Globus pallidus (tissue), 1 donor: ENCODE measurements at regions not wholly inside any gene's neighbourhood (a gene's known extent, or its start where the extent isn't known, plus 50 kb on each side); places are given as distances from the start of the nearest gene placed in this dataset.

Experiments
- DNase-seq: peaks from one replicate; pipeline ENCODE4 v3.0.0-alpha.2; 2015; ENCODE audit warnings: low spot score

DNA sequence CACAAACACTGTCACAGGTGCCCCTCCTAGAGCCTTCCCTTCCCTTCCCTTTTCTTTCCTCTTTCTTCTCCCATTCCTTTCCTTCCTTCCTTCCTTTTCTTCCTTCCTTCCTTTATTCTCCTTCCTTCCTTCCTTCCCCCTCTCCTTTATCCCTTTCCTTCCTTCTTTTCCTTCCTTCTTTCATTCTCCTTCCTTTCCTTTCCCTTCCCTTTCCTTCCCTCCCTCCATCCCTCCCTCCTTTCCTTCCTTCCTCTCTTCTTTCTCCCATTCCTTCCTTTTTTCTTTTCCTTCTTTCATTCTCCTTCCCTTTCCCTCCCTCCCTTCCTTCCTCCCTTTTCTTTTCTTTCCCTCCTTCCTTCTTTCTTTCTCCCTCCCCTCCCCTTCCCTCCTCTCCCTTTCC, 170.0 kb downstream of the ENGASE start:
- no peak for DNase-seq

DNA sequence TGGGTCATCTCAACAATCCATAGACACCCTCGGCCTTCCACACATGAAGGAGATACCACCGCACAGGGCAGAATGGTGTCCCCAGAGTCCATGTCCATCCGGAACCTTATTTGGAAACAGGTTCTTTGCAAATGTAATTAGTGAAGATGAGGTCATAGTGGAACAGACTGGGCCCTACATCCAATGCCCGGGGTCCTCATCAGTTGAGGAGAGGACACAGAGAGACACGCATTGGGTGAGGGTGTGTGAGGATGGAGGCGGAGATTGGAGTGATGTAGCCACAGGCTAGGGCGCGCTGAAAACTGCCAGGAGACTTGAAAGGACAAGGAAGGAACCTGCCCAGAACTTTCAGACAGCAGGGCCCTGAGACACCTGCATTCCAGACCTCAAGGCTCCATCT, 169.4 kb downstream of the ENGASE start:
- DNase-seq, result no peak

DNA sequence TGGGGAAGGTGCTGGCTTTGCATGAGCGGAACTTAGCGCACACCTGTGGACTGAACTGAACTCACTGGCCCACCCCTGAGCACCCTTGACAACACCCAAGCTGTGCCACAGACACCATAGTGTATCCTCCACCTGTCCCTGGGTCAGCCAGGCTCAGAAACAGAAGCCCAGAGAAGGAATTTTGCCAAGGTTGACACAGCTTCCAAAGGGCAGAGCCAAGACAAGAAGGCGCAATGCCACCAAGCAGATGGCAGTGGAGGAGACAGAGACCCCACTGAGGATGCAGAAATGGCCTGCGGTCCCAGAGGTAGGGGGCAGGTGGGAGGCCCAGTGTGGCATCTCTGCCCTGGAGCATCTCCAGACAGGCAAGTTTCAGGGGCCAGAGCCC, 169.0 kb downstream of the ENGASE start:
- DNase-seq, result no peak

DNA sequence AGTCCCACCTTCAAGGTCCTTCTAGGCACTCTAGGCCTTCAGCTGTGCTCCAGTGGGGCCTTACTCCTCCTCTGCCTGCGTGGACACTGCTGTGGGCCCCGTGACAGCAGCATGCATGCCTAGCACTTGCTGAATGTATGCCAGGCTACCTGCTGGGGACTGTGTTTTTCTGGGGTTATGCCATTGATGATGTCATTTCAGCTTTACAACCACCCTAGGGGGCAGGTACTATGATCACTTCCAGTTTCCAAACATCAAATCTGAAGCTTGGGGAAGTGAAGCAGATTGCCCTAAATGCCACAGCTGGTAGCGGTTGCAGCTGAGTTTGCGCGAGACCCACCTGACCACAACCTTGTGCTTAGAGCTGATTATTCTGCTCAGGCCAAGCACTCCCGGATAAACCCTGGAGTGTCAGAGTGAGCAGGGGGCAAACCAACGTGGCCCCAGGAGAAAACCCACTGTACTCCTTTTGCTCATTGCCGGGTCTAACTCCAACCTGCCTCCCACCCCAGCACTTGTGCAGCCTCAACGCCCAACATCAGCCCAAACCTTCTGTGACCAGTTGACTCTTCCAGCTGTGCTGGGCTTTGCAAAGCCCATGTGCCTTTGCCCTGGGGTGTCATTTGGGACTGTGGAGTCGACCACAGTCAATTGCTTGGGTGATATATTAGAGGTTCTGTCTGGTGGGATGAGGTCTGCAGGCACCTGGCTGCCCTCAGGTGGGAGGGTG, 168.4 kb downstream of the ENGASE start:
- DNase-seq, result no peak

DNA sequence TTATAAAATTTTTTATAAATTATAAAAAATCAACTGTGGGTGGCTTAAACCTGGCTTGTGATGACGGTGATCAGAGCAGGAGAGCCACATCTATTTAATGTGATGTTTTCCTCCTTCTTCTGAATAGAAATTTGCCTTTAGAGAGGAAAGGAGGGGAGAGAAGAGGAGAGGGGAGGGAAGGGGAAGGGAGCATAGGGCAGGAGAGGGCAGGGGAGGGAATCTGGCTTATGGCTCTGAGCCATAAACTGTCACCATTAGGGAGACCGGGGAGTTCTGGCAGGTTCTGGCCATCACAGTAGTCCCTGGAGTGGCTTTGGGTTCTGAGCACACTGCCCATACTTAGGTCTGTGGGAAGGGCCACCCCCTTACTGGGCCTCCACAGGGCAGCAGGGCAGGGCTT, 167.8 kb downstream of the ENGASE start:
- DNase-seq, result no peak

DNA sequence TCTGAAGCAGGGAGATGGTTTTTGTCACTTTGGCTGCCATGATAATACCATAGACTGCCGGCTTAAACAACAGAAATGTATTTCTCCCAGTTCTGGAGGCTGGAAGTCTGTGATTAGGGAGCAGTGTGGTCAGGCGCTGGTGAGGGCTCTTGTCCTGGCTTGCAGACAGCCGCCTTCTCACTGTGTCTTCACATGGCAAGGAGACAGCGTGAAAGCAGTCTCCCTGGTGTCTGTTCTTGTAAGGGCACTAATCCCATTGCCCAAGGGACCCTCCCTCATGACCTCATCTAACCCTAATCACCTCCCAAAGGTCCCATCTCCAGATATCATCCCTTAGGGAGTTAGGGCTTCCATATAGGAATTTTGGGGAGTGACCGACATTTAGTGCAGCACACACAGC, 167.0 kb downstream of the ENGASE start:
- DNase-seq, result no peak

DNA sequence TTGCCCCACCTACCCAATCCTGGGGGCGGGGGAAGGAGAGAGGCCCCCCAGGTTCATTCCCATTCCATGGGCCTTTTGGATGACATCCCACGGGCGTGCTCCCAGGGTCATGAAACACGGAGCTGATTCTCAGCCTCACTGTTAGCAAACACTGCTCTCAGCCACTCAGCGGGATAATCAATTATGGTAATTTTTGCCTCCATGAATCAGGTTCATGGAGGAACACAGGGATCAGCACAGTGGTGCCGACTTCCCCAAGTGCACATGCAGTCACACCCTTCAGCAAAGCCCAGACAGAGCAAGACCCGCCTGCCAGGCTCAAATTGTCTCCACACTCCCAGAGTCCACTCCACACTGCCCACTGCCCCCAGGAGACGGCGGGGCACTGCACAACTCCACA, 164.6 kb downstream of the ENGASE start:
- DNase-seq, result no peak

DNA sequence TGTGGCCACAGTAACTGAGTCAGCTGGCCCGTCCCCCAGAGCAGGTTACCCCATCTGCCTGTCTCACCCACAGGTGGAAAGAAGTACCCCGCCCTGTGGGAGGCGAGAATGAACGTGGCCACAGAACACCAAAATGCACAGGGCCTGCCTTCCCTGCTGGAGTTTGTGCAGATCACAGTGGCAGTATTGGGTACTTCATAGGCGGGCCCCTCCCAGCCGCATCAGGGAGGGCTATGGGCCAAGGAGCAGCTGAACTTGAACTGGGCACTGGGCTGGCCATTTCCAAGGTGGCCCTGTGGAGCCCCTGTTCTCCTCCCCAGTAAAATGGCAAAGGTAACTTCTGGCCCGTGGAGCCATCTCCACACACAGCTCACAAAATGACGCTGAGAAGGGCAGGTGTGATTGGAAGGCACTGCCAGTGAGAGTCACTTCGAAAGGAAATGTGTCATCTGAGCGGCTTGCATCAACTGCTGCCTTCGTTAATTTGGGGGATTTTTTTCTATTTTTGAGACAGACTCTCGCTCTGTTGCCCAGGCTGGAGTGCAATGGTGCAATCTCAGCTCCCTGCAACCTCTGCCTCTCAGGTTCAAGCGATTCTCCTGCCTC, 162.9 kb downstream of the ENGASE start:
- DNase-seq, result no peak

DNA sequence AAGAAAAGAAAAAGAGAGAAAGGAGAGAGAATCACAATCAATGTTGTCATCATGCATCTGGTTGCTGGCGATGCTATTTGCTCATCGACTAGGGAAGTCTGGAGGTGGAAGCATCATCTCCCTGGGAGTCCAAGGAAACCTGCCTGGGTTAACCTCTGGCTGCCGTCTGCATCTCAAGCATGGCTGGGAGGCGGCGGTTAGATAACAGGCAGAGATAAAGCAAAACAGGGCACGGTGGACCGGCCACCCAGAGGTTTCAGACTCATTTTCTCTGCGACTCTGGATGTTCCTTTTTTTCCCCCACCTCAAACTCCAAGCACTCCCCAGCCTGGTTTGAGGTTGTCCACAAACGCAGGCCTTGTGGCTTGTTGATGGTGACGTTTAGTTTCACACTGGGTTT, 161.2 kb downstream of the ENGASE start:
- no peak for DNase-seq

DNA sequence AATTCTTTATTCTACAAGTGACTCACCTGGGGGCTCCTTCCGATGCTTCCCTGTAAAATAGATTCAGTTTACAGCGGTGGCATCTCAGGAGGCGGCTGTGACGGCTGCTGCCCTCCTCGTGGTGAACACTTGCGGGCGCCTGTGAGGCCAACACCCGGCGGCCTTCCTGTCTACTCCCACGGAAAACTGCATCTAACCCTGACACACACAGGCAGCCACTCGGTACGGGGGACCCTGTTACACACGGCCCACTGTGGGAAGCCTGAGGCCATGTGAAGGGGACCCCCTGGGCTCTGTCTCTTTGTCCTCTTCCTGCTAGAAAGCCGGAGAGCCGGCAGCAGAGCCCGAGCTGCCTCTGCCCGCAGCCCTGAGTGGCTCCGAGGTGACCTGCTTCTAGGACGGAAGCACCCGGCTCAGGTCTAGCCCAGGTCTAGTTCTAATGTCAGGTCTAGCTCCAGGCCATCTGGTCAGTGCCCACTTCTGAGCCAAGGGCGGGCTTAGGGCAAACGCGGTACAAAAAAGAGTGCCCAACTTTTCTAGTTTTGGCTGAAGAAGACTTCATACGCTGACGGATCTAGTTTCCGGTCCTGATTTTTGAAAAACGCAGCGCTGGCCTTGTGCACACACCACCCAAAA, 159.4 kb downstream of the ENGASE start:
- no peak for DNase-seq

DNA sequence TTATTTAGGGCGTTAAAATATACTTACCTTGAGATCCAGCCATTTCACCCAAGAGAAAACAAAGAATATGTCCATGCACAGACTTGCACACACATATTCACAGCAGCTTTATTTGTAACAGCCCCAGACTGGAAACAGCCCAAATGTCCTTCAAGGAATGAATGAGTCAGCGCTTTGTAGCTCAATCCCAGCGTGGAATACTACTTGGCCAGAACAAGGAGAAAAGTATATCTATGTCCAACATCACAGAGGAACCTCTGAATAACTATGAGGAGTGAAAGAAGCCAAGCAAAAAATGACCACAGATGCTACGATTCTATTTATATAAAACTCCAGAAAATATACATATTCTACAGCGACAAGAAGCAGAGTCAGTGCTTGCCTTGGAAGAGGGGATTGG, 158.3 kb downstream of the ENGASE start:
- no peak for DNase-seq

DNA sequence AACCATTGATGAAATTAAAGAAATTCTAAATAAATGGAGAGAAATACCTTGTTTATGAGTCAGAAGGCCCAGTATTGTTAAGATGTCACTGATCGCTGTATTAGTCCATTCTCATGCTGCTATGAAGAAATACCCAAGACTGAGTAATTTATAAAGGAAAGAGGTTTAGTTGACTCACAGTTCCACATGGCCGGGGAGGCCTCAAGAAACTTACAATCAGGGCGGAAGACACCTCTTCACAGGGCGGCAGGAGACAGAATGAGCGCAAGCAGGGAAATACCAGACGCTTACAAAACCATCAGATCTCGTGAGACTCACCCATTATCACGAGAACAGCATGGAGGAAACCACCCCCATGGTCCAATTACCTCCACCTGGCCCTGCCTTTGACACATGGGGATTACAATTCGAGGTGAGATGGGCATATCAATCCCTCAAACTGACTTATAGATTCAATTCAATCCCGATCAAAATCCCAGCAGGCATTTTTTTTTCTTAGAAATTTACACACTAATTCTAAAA, 157.2 kb downstream of the ENGASE start:
- no peak for DNase-seq

DNA sequence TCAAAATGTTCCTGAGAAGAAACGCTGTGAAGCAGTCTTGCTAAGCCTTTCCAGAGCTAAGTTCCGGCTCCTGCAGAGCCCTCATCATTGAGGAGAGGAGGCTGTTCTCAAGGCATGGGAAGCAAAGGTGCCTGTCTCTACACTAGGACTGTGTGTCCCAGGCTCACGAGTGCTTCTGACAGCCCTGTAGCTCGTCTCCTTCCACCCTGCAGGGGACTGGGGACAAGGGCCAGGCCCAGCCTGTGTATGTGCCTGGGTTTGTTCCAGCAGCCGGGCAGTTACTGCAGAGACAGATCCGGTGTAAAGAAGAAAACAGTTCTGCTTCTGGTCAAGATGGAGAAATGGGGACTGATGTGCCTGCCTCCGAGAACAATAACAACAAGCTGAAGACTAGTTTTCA, 156.0 kb downstream of the ENGASE start:
- DNase-seq, result no peak

DNA sequence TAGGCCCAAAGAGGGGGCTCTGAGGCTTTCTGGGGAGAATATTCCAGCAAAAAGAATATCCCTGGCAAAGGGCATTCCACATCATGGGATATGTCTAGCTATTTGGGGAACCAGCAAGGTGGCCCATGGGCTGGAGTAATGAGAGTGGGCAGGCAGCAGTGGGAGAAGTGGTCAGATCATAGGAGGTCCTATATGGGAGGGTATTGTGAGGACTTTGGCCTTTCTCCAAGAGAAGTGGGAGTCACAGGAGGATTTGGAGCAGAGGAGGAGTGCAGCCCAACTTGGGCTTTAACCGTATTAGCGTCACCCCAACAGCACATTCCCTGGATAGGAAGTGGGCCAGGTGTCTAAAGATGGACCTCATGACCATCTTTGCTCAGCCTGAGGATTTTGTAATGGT, 151.4 kb downstream of the ENGASE start:
- DNase-seq, result no peak

DNA sequence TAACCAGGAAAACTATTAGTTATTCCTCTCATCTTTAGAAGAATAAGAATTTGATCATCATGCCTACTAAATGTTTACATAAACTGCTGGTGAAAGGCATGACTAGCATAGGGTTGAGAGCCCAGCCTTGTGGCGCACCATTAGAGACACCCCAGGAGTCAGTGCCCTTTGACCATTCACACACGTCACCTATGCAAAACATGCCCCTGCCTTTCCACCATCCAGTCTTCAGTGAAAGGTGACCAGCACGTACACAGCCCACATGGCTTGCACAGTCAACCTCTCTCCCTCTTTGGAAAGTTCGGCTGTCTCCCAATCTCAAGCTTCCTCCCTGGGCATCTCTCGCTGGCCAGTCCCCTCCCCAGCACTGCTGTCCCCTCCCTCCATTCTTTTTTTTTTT, 150.3 kb downstream of the ENGASE start:
- no peak for DNase-seq

DNA sequence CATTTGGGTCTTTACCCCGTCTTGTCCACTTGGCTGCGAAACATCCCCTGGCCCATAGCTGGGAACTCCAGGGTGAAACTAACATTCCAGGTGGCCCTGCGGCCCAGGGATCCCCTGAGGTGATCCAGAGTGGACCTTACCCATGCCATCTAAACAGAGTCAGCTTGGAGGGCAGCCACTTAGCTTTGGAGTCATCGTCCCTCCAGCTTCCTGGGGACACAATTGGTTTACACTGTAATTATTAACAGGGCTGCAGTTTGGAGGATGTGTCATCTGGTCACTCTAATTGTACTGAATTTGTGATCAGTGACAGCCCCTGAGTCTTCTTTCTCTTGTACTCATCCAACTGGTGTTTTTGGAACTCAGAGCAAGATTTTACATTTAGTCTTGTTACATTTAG, 149.9 kb downstream of the ENGASE start:
- DNase-seq, result no peak

DNA sequence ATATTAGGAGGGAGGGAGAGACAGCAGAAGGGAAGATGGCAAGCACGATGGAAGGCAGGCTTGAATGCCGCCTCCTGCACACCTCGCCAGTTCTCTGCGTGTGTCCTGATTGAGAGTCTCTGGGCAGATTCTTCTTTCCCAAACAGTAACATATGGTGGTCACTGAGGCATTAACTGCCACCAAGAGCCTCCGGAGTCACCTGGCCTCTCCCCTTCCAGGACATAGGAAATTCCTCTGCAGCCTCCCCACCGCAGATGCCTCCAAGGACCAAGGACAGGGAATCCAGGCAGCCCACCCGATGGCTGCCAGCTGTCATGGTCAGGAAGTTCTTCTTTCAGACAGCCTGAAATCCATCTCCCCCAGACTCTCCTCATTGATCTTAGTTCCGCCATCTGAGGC, 149.3 kb downstream of the ENGASE start:
- no peak for DNase-seq

DNA sequence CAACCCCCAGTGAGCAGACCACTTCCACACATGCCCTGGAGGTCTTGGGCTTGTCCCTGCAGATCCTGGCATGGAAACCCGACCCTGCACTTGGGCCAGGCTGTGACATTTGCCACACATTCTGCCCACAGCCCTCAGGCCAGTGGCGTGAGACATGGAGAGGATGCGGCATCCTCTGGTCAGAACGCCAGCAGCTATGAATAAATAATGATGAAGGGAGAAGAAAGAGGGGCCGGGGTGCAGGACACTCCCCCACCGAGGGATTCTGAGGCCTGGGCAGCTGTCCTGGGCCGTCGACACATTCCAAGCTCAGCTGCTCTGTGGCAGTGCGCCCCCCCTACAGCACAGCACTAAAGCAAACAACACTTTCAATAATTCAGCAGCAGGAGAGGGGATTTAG, 148.8 kb downstream of the ENGASE start:
- no peak for DNase-seq

DNA sequence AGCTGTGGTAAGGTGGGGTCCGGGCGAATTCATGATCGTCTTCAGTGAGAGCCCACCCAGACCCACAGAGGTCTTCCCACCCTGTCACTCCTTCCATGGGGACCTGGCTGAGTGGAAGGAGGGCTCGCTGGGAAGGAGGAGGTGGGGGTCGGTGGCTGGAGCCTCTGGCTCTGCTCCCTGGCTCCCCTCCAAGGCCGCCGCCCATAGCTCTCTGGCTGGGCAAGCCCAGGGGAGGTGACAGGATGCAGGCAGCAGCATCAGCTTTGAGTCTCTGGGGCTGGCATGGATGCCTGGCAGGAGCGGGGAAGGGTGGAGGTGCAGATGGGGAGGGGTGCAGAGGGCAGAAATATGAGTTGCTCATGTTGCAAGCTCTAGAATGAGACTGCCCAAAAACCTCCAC, 147.0 kb downstream of the ENGASE start:
- DNase-seq, result no peak

DNA sequence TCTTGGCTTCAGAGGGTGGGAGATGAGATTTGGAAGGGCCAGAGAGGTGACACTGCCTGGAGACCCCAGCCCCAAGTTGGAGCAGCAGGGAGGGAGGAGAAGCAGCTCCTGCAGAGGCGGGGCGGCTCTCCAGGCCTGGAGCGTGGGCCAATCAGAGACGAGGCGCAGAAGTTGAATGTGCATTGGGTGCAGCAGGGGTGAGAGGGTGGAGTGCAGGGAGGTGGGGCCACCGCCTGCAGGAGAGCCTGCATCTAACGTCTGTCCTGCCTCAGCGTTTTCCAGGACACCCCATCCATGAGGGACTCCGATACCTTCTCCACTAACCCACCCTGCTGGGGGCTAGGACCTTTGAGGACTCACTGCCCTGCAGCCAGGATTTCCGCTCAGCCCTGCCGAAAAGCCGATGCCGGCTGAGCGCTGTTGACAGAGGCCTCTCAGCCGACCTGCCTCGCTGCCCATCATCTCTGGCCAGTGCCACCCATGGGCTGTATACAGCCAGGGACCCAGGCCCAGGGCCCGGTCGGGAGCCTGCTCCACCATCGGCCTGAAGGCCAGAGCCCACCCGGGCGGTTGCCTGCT, 146.2 kb downstream of the ENGASE start:
- DNase-seq, result no peak

DNA sequence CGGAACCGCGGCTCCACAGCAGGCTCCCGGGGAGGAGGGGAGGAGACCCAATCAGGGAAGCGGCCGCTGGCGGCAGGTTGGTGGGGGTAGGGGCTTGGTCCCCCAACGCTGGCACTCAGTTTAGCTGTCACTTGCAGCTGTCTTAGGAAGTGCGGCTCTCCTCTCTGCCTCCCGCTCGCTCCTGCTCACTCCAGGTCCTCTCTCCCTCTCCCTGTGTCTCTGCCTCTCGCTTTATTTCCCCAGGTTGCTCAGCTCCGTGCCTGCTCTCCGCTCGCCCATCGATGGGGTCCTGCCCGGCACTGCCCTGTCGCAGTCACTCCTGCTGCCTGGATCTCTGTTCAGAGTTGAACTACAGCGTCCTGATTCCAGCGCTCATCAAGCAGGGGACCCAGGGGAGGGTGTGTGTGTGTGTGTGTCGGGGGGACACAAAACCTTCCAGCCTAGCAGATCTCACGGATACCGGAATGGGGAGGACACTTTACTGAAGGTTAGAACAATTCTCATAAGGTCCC, 145.6 kb downstream of the ENGASE start:
- DNase-seq, result no peak

DNA sequence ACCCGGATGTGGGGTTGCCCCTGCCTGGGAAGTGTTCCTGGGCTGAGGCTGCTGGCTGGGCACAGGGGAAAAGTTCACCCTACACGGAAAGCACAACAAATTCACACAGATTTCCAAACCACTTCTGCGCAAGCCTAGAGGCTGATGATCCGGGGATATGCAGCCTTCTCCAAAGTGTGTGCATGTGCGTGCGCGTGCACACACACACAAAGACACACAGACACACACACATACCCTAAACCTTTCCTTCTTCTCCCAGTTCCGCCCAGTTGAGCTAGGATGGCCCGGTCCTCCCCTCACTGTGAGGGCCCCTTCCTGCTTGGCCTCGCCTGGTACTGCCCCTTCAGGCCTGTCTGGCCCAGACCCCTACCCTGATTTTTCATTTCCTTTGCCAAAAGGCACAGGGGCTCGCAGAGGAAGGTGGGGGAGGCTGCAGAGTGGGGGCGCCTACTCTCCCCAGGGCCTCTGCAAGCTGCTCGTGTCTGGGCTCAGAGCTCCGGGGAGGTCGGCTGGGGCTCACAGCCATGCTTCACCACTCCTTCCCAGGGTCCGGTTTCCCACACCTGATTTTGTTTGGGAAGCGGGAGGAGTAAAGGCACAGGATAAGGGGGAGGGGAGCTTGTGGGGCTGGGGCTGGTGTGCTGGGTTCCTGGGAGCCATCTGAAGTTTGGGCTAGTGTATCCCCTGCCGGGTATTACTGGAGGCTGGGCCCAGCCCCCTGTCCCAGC, 144.7 kb downstream of the ENGASE start:
- DNase-seq, result no peak
